ENCODE measurements at regions not wholly inside any gene's neighbourhood (a gene's known extent, or its start where the extent isn't known, plus 50 kb on each side); places are given as distances from the start of the nearest gene placed in this dataset.

- Histone ChIP-seq H3K9me3 (no peaks in the 10 kb centered on the region), H3K4me1 (ENCODE audit: control insufficient read depth in 1 of 2, insufficient read depth in 1 of 2, low read depth in 1 of 2, low read length in 1 of 2) (no peaks in the 10 kb centered on the region), H3K27me3 (no peaks in the 10 kb centered on the region), H3K36me3 (no peaks in the 10 kb centered on the region), H3K4me3 (ENCODE audit: low read depth in 1 of 2, low read length in 1 of 2) (no peak overlapping the region), H3K27ac (no peak overlapping the region)
- no peak for TF ChIP-seq CTCF (IDR thresholded peaks at IDR 0.05)
Observed at GRCh38 chr5:84642324-84642723, 257.6 kb upstream of the EDIL3 start.

- H3K27me3 ChIP-seq: no peaks in the 10 kb centered on the region
- peaks cover 3% of the 10 kb centered on the region for H3K9me3 ChIP-seq
- no peaks in the 10 kb centered on the region for H3K4me1 ChIP-seq (ENCODE audit: control insufficient read depth in 1 of 2, insufficient read depth in 1 of 2, low read depth in 1 of 2, low read length in 1 of 2)
- H3K36me3 ChIP-seq: no peaks in the 10 kb centered on the region
- no peak for TF ChIP-seq CTCF (IDR thresholded peaks at IDR 0.05)
- H3K4me3 ChIP-seq (ENCODE audit: low read depth in 1 of 2, low read length in 1 of 2): no peak overlapping the region
- no peak overlapping the region for H3K27ac ChIP-seq
Observed at GRCh38 chr5:84637662-84638375, 253.1 kb upstream of the EDIL3 start.

GRCh38 chr5:84635235-84636055 is 250.8 kb upstream of the EDIL3 start:
- H3K4me1 ChIP-seq (ENCODE audit: control insufficient read depth in 1 of 2, insufficient read depth in 1 of 2, low read depth in 1 of 2, low read length in 1 of 2): no peaks in the 10 kb centered on the region
- no peaks in the 10 kb centered on the region for H3K36me3 ChIP-seq
- no peak for TF ChIP-seq CTCF (IDR thresholded peaks at IDR 0.05)
- no peak overlapping the region for H3K27ac ChIP-seq
- no peaks in the 10 kb centered on the region for H3K27me3 ChIP-seq
- H3K4me3 ChIP-seq (ENCODE audit: low read depth in 1 of 2, low read length in 1 of 2): no peak overlapping the region
- peaks cover 3% of the 10 kb centered on the region for H3K9me3 ChIP-seq

- Histone ChIP-seq H3K9me3 (peaks cover 3% of the 10 kb centered on the region), H3K4me1 (ENCODE audit: control insufficient read depth in 1 of 2, insufficient read depth in 1 of 2, low read depth in 1 of 2, low read length in 1 of 2) (no peaks in the 10 kb centered on the region), H3K4me3 (ENCODE audit: low read depth in 1 of 2, low read length in 1 of 2) (no peak overlapping the region), H3K36me3 (no peaks in the 10 kb centered on the region), H3K27me3 (no peaks in the 10 kb centered on the region), H3K27ac (no peak overlapping the region)
- no peak for TF ChIP-seq CTCF (IDR thresholded peaks at IDR 0.05)
Observed at GRCh38 chr5:84634256-84634655, 249.6 kb upstream of the EDIL3 start.

- H3K36me3 ChIP-seq: no peaks in the 10 kb centered on the region
- no peak overlapping the region for H3K4me3 ChIP-seq (ENCODE audit: low read depth in 1 of 2, low read length in 1 of 2)
- no peak for TF ChIP-seq CTCF (IDR thresholded peaks at IDR 0.05)
- no peak overlapping the region for H3K27ac ChIP-seq
- peaks cover 3% of the 10 kb centered on the region for H3K9me3 ChIP-seq
- no peaks in the 10 kb centered on the region for H3K27me3 ChIP-seq
- no peaks in the 10 kb centered on the region for H3K4me1 ChIP-seq (ENCODE audit: control insufficient read depth in 1 of 2, insufficient read depth in 1 of 2, low read depth in 1 of 2, low read length in 1 of 2)
Observed at GRCh38 chr5:84632418-84632817, 247.7 kb upstream of the EDIL3 start.

Measured in neutrophil (primary cell).